BLaER1 treated with 17β-estradiol and CSF1 and Interleukin-3, amounts not matched to agents 10 nM and 100 nM (cell line): ENCODE measurements at regions not wholly inside any gene's neighbourhood (a gene's known extent, or its start where the extent isn't known, plus 50 kb on each side); places are given as distances from the start of the nearest gene placed in this dataset.
"Not testable (repeated sequence)": the region's sequence is repeated elsewhere in the genome, so short reads cannot be mapped to it uniquely, and the experiment has no call there.

Experiments used
- H3K27ac ChIP-seq, 11 experiments: shearing (Covaris generic); formaldehyde crosslinking; 2 replicates each; pipeline ENCODE4 v1.8.1; 2022
- H3K27me3 ChIP-seq, 11 experiments: shearing (Covaris generic); formaldehyde crosslinking; 2 replicates each; pipeline ENCODE4 v1.8.1; 2022
- H3K36me3 ChIP-seq, 11 experiments: shearing (Covaris generic); formaldehyde crosslinking; 2 replicates each; pipeline ENCODE4 v1.8.1; 2022
- H3K4me1 ChIP-seq, 10 experiments: shearing (Covaris generic); formaldehyde crosslinking; 2 replicates each; pipeline ENCODE4 v1.8.1; 2022
- H3K4me2 ChIP-seq, 11 experiments: shearing (Covaris generic); formaldehyde crosslinking; 2 replicates each; pipeline ENCODE4 v1.8.1; 2022
- H3K4me3 ChIP-seq, 10 experiments: shearing (Covaris generic); formaldehyde crosslinking; 2 replicates each; pipeline ENCODE4 v1.8.1; 2022
- H3K9ac ChIP-seq, 11 experiments: shearing (Covaris generic); formaldehyde crosslinking; 2 replicates each; pipeline ENCODE4 v1.8.1; 2022
- H3K9me3 ChIP-seq, 11 experiments: shearing (Covaris generic); formaldehyde crosslinking; replicated peaks in 1 of 11; 2 replicates each; pipeline ENCODE4 v1.8.1; 2022
- H4K20me1 ChIP-seq, 11 experiments: shearing (Covaris generic); formaldehyde crosslinking; 2 replicates each; pipeline ENCODE4 v1.8.1; 2022
- Cebpa-rat ChIP-seq, 11 experiments: shearing (Covaris generic); IDR thresholded peaks; 2 replicates each; pipeline ENCODE4 v1.8.1; 2022

GRCh38 chr6:11473008-11473740 lies 64.4 kb upstream of the TMEM170B start:
- Histone ChIP-seq H3K4me2 (no peak overlapping the region), H3K4me3 (no peak overlapping the region), H4K20me1 (no peaks in the 10 kb centered on the region), H3K27ac (no peak overlapping the region), H3K9me3 (no peaks in the 10 kb centered on the region), H3K27me3 (no peaks in the 10 kb centered on the region), H3K9ac (no peak overlapping the region), H3K36me3 (no peaks in the 10 kb centered on the region), H3K4me1 (no peaks in the 10 kb centered on the region)
- no peak for TF ChIP-seq Cebpa-rat (IDR thresholded peaks at IDR 0.05)

GRCh38 chr6:11471261-11471660 lies 66.3 kb upstream of the TMEM170B start:
- Histone ChIP-seq H3K4me3 (no peak overlapping the region), H3K9me3 (no peaks in the 10 kb centered on the region), H3K36me3 (no peaks in the 10 kb centered on the region), H3K4me1 (peaks cover 0 to 4% (median 0%) of the 10 kb centered on the region in 10 experiments; a peak in 1 of 20 replicates), H3K27me3 (no peaks in the 10 kb centered on the region), H3K9ac (no peak overlapping the region), H4K20me1 (no peaks in the 10 kb centered on the region), H3K27ac (no peak overlapping the region), H3K4me2 (no peak overlapping the region)
- TF ChIP-seq Cebpa-rat (IDR thresholded peaks at IDR 0.05): no peak

- Histone ChIP-seq H4K20me1 (no peaks in the 10 kb centered on the region), H3K27ac (no peak overlapping the region), H3K4me2 (no peak overlapping the region), H3K9me3 (no peaks in the 10 kb centered on the region), H3K9ac (no peak overlapping the region), H3K4me1 (peaks cover 0 to 4% (median 0%) of the 10 kb centered on the region in 10 experiments; a peak in 1 of 20 replicates), H3K4me3 (no peak overlapping the region), H3K36me3 (no peaks in the 10 kb centered on the region), H3K27me3 (no peaks in the 10 kb centered on the region)
- TF ChIP-seq Cebpa-rat (IDR thresholded peaks at IDR 0.05): no peak
Observed at GRCh38 chr6:11469684-11470083, 67.9 kb upstream of the TMEM170B start.

- not testable (repeated sequence) for H3K27ac ChIP-seq, H3K27me3 ChIP-seq, H3K36me3 ChIP-seq, H4K20me1 ChIP-seq, H3K4me2 ChIP-seq, H3K4me3 ChIP-seq, H3K9ac ChIP-seq, H3K4me1 ChIP-seq, H3K9me3 ChIP-seq
Observed at GRCh38 chr6:11468271-11468670, 69.3 kb upstream of the TMEM170B start.

- H3K4me3 ChIP-seq: no peak overlapping the region
- no peak for TF ChIP-seq Cebpa-rat (IDR thresholded peaks at IDR 0.05)
- H3K4me2 ChIP-seq: no peak overlapping the region
- H3K27ac ChIP-seq: no peak overlapping the region
- no peaks in the 10 kb centered on the region for H3K27me3 ChIP-seq
- H3K9me3 ChIP-seq: peaks cover 0 to 18% (median 9%) of the 10 kb centered on the region in 11 experiments; a peak in 11 of 22 replicates
- no peak overlapping the region for H3K9ac ChIP-seq
- no peaks in the 10 kb centered on the region for H3K36me3 ChIP-seq
- H4K20me1 ChIP-seq: no peaks in the 10 kb centered on the region
- peaks cover 0 to 15% (median 7%) of the 10 kb centered on the region in 10 experiments; a peak in 12 of 20 replicates for H3K4me1 ChIP-seq
Observed at GRCh38 chr6:11467364-11467763, 70.2 kb upstream of the TMEM170B start.

- no peak for TF ChIP-seq Cebpa-rat (IDR thresholded peaks at IDR 0.05)
- Histone ChIP-seq H4K20me1 (no peaks in the 10 kb centered on the region), H3K9ac (no peak overlapping the region), H3K4me3 (no peak overlapping the region), H3K4me2 (peak overlapping the region in 5 of 11 experiments; percentile 10 to 39 (median 25); a peak in 7 of 22 replicates), H3K27ac (peak overlapping the region in 4 of 11 experiments; percentile 30 to 59 (median 45); a peak in 6 of 22 replicates), H3K36me3 (no peaks in the 10 kb centered on the region), H3K9me3 (peaks cover 0 to 24% (median 9%) of the 10 kb centered on the region in 11 experiments; a peak in 11 of 22 replicates), H3K27me3 (no peaks in the 10 kb centered on the region), H3K4me1 (peaks cover 29 to 55% (median 37%) of the 10 kb centered on the region in 10 experiments)
Observed at GRCh38 chr6:11463398-11463780, 74.2 kb upstream of the TMEM170B start.

GRCh38 chr6:11462742-11463397 lies 74.7 kb upstream of the TMEM170B start:
- TF ChIP-seq Cebpa-rat (IDR thresholded peaks at IDR 0.05): peak in 8 of 11 experiments; percentile 18 to 90 (median 62); a peak in 8 of 22 replicates
- Histone ChIP-seq H3K36me3 (no peaks in the 10 kb centered on the region), H3K27ac (peak overlapping the region in 7 of 11 experiments; percentile 4 to 59 (median 45); a peak in 8 of 22 replicates), H3K9me3 (peaks cover 0 to 24% (median 9%) of the 10 kb centered on the region in 11 experiments; a peak in 11 of 22 replicates), H4K20me1 (no peaks in the 10 kb centered on the region), H3K9ac (no peak overlapping the region), H3K4me3 (no peak overlapping the region), H3K4me2 (peak overlapping the region in 6 of 11 experiments; percentile 10 to 56 (median 30); a peak in 9 of 22 replicates), H3K4me1 (peaks cover 32 to 57% (median 39%) of the 10 kb centered on the region in 10 experiments), H3K27me3 (no peaks in the 10 kb centered on the region)

GRCh38 chr6:11460837-11461661 lies 76.5 kb upstream of the TMEM170B start:
- Histone ChIP-seq H3K9ac (0 out of 22 replicates have a peak overlapping the region, but pooled peaks of 1 of the 11 experiments have one; percentile 57), H3K27me3 (no peaks in the 10 kb centered on the region), H3K4me1 (peaks cover 32 to 57% (median 37%) of the 10 kb centered on the region in 10 experiments), H3K9me3 (peaks cover 0 to 31% (median 11%) of the 10 kb centered on the region in 11 experiments; a peak in 15 of 22 replicates), H3K27ac (peak overlapping the region in 8 of 11 experiments; percentile 53 to 81 (median 70); a peak in 12 of 22 replicates), H3K4me3 (no peak overlapping the region), H3K4me2 (peak overlapping the region; percentile 62 to 88 (median 75); a peak in 20 of 22 replicates), H4K20me1 (no peaks in the 10 kb centered on the region), H3K36me3 (no peaks in the 10 kb centered on the region)
- TF ChIP-seq Cebpa-rat (IDR thresholded peaks at IDR 0.05): no peak
